HPDE6-E6E7 (cell line): ENCODE measurements at regions not wholly inside any gene's neighbourhood (a gene's known extent, or its start where the extent isn't known, plus 50 kb on each side); places are given as distances from the start of the nearest gene placed in this dataset.
A peak's percentile ranks its signal among the peaks of the same experiment; 100 is the strongest.
"Not testable (repeated sequence)": the region's sequence is repeated elsewhere in the genome, so short reads cannot be mapped to it uniquely, and the experiment has no call there.

Experiments used
- DNase-seq: peaks from one replicate; pipeline ENCODE4 v3.0.0; 2011; ENCODE audit warnings: missing footprints; ENCODE audit errors: extremely low spot score

DNA sequence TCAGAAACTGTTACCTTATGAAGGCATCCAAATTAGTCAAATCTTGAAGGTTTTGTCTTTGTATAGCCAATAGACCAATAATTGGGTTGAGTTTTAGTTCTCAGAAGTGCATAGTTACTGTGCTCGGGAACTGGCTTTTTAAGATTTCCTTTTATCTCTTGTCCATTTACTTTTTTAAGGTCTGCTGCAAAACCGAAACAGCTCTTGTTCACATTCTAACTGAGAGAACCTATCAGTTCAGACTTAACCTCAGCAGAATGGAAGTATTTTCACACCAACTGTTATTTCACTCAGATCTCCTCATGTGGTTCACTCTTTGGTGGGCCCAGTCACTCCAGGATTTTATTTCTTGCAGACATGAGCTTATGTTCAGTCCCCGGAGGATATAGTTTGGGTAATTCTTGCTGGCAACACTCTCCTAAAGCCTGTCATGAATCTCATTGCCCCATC lies 55.5 kb downstream of the TPBG start:
- no peak for DNase-seq

DNA sequence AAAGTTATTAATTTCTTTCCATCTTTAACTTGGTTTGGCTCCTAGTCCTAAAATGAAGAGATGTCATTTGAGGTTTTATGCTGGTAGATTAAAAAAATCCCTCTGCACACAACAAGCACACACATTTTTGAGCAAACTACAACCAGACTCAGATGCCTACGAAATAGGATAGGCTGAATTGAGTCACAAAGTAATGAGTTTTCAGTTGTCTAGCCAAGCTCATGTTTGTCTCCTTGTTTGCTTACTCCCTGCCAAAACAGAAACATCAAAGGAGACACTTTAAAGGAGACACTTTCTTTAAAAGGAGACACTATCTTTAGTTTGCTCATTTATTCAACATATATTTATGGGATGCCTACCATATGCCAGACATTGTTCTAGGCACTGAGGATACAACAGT lies 56.2 kb downstream of the TPBG start:
- no peak for DNase-seq

DNA sequence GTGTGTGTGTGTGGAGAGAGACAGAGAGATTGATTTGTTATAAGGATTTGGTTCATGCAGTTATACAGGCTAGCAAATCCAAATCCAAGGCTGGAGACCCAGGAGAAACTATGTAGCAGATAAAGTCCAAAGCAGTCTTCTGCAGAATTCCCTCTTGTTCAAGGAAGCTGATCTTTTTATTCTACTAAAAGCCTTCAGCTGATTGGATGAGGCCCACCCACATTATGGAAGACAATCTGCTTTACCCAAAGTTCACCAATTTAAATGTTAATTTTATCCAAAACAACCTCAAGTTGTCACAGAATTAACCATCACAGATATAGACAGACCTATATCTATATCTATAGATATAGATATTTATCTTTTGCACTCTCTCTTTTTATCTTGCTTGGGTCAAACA lies 67.0 kb downstream of the TPBG start:
- no peak for DNase-seq

DNA sequence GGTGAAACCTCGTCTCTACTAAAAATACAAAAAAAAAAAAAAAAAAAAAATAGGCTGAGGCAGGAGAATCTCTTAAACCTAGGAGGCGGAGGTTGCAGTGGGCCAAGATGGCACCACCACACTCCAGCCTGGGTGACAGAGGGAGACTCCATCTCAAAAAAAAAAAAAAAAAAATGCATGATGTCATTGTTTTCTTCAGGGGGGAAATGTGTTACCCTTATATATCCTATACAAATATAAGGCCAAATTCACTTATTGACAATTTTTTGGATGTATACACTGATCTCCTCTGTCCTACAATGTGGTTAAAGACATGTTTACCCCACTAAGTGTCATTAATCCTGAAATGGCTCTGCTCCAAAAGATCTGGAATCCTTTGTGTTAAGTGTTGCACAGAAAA lies 73.1 kb downstream of the TPBG start:
- DNase-seq, result no peak

DNA sequence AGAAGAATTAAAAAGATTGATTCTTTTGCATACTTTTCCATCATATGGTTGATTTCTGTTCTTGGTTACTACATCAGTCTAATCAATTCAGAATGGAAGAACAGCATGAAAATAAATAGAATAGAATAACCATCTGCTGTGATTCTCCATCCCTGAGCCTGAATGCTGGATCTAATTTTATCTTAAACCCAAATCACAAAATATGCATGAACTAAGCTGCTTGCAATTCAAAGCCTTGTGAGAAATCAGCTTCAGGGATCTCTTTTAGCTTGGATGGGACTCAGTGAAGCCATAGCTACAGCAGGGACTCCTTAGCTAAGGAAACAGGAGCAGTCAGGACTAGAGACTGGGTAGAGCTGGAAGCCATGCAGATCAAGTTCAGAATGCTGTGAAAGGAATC lies 74.1 kb downstream of the TPBG start:
- no peak for DNase-seq

DNA sequence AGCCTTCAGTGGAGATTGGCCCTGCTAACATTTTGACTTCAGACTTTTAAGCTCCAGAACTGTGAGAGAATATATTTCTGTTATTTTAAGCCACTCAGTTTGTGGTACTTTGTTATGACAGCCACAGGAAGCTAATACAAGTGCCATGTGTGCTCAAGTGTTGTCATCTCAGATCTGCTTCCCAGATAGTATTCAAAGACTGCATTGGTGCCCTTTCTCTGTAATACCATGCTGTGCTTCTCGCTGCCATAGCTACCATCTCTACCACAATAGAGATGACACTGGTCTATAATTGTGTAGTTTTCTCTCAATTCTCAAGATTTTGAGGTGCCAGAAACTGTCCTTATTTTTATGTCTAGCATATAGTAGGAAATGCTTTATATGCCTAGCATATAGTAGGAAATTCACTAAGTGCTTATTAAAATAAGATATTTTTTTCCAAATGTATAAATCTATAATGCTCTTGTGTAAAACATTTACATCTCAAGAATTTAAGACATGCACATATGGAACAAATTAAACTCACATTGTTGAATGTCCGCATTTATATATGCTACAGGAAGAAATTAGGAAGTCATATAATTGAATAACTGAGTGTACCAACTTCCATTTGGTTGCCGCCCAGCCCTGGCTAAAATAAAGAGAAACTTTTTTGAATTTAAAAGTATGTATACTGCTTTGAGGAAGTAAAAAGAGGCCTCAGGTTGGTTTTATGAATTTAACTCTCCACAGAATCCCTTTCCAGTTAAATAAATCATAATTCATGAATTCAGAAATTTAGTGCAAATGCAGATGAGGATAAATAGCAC lies 77.6 kb downstream of the TPBG start:
- DNase-seq, result no peak

DNA sequence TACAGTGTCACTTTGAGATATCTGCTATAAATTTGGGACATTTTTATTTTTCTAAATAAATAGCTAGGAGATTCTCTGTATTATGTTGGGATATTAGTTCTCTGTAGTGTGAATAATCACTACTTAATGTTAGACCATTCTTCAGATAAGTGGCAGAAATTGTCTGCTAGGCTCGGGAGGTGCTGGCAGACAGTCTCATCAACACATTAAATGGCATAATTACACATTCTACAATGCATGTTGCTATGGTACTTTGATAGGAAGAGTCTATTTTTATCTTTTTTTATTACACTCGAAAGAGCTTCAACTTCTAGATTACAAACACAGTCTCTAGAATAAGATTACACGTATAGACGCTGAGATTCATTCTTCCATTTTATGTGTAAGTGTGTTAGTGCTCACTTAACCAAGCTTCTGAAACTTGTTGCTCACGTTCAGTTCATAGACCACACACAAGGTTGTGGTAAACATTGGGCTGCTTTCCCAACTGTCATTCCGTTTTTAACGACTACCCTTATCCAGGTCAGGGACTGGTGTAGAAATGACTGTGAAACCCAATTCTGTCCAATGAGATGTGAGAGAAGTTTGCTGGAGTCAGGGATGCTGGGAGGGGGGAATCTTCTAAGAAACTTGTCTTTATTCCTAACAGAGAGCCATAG lies 78.6 kb downstream of the TPBG start:
- DNase-seq, result no peak

DNA sequence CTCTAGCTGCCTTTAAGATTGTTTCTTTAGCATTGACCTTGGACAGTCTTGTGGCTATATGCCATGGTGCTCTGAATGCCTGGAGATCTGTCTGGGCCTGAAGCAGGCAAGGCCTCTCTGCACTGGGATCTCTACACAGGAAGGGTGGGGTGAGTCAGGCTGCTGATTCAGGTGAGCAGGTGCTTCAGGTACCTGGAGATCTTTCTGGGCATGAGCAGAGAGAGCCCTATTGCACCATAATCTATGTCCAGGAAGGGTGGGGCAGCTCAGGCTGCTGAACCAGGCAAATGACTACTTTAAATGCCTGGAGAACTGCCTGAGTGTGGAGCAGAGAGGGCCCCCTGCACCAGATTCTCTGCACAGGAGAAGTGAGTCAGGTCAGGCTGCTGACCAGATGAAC lies 94.5 kb downstream of the TPBG start:
- DNase-seq, result peak; percentile 73

GRCh38 chr6:82458705-82459104 lies 95.1 kb downstream of the TPBG start:
- no peak for DNase-seq

- no peak for DNase-seq
Measured at GRCh38 chr6:82461536-82461935, 97.9 kb downstream of the TPBG start.

GRCh38 chr6:82467338-82467737 lies 103.7 kb downstream of the TPBG start:
- no peak for DNase-seq

GRCh38 chr6:82470123-82470522 lies 106.5 kb downstream of the TPBG start:
- not testable (repeated sequence) for DNase-seq

DNA sequence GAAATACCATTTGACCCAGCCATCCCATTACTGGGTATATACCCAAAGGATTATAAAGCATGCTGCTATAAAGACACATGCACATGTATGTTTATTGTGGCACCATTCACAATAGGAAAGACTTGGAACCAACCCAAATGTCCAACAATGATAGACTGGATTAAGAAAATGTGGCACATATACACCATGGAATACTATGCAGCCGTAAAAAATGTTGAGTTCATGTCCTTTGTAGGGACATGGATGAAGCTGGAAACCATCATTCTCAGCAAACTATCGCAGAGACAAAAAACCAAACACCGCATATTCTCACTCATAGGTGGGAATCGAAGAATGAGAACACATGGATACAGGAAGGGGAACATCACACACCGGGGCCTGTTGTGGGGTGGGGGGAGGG lies 111.5 kb downstream of the TPBG start:
- DNase-seq, result not testable (repeated sequence)

DNA sequence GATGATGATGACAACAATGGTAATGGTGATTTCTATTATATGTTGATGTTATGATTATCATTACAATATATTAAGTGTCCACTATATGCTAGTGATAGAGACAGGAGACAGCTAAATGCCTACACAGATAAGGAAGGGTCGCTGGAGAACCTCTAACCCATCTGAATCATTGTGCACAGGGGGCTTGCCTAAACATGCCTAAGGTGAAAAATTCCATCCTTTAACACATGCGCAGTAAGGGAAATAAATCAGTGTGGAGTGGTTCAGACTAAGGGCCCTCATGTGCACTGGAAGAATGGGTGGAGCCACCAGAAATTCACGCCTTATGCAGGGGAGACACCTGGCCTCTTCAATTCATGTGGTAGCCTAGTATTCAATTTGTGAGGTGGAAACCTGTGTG lies 120.4 kb downstream of the TPBG start:
- DNase-seq, result no peak

DNA sequence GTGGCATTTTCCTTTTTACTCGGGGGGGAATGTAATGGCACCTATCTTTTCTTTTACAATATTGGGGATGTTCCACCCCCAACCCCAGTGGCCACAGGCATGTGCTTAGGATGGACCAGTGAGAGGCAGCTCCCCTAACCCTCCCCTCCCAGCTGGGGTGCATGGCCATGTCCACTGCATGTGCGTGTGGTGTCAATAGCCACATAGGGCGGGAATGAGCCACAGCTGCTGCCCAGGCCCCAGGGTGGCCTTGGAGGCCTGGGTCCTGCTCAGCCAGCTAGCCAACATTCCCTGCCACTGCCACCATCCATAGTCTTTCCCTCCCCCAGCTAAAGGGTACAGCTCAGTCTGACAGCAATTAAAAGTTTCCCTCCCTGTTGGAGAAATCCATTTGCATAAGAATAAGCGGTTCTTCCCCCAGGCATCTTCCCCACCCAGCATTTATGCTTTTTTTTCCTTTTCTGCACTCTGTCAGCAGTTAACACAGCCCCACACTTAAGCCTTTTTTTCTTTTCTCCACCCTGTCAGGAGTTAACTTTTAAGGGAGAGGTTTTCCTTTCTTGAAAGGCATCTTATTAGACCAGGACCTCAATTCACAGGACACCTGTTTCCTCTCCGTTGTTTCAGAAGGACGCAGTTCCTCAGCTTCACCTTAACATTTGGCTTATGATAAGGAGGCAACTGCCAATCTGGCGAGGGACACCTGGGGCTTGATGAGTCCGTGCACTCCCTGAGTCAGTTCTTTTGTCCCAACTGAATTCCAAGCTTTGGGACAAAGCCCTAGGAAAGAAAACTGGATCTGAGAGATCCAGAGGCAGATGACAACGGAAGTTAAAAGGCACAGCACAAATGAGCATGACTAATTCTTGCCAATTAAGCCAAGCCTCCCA lies 121.4 kb downstream of the TPBG start:
- DNase-seq, result no peak

DNA sequence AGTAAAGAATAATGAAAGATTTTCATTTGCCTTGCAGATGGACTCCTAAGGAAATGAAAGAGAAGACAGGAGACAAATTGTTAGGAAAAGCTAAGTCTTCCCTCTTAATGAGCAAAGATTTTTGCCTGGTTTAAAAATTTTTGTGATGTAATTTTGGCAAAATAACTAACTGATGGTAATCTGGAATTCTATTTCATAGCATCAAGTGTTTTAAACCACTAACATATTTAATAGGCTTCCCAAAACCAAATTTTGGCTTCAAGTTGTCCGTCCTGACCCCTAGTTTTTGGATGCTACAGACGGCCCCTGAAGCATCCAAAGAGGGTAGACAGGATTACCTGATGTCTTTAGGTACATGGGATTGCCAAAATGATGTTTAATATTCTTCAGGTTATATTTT lies 124.3 kb downstream of the TPBG start:
- DNase-seq, result no peak

- no peak for DNase-seq
Measured at GRCh38 chr6:82488403-82488802, 124.8 kb downstream of the TPBG start.

- no peak for DNase-seq
Measured at GRCh38 chr6:82492134-82492533, 128.5 kb downstream of the TPBG start.

GRCh38 chr6:82493467-82493866 lies 129.8 kb downstream of the TPBG start:
- no peak for DNase-seq

DNA sequence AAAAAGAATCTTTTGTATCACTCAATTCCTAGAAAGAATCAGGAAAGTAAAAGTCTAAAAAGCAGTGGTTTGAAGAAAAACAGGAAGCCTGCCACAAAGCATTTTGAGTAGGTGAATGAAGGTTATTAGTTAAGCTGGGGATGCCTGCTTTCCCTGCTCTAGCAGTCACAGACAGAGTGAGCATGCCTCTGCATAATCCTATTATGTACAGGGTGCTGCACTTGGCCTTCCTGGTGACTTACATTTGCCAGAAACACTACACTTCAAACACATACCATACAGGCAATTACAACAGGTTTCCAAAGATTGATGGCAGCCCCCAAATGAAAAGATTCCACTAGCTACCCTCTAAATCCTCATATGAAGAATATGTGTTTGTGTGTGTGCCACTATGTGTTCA lies 130.8 kb downstream of the TPBG start:
- no peak for DNase-seq

- not testable (repeated sequence) for DNase-seq
Measured at GRCh38 chr6:82501901-82502300, 138.3 kb downstream of the TPBG start.

- no peak for DNase-seq
Measured at GRCh38 chr6:82506526-82506925, 142.9 kb downstream of the TPBG start.
